ENCODE measurements at regions not wholly inside any gene's neighbourhood (a gene's known extent, or its start where the extent isn't known, plus 50 kb on each side); places are given as distances from the start of the nearest gene placed in this dataset.

- TF ChIP-seq CTCF (IDR thresholded peaks at IDR 0.05) (no peak), POLR2A (IDR thresholded peaks at IDR 0.05) (no peak)
Observed at GRCh38 chr15:25243800-25244097, 195.1 kb downstream of the UBE3A start.
